HG02973 (cell line): ENCODE measurements at regions not wholly inside any gene's neighbourhood (a gene's known extent, or its start where the extent isn't known, plus 50 kb on each side); places are given as distances from the start of the nearest gene placed in this dataset.
"Not testable (repeated sequence)": the region's sequence is repeated elsewhere in the genome, so short reads cannot be mapped to it uniquely, and the experiment has no call there.

Experiments used
- ATAC-seq: cut with Tn5 transposase; IDR thresholded peaks from one replicate; pipeline ENCODE4 v1.9.1; 2021; ENCODE audit warnings: moderate library complexity; ENCODE audit not compliant: unreplicated experiment

- no peak for ATAC-seq
Measured at GRCh38 chr14:71384007-71384845, 477.0 kb downstream of the PCNX1 start.

GRCh38 chr14:71387753-71388152 is 480.5 kb downstream of the PCNX1 start:
- no peak for ATAC-seq

- ATAC-seq, result no peak
Measured at GRCh38 chr14:71388336-71388735, 481.1 kb downstream of the PCNX1 start.

- ATAC-seq, result no peak
Measured at GRCh38 chr14:71388862-71389261, 481.6 kb downstream of the PCNX1 start.

GRCh38 chr14:71394386-71394785 is 487.1 kb downstream of the PCNX1 start:
- no peak for ATAC-seq

- no peak for ATAC-seq
Measured at GRCh38 chr14:71395151-71395604, 487.9 kb downstream of the PCNX1 start.

- no peak for ATAC-seq
Measured at GRCh38 chr14:71395636-71396035, 488.4 kb downstream of the PCNX1 start.

GRCh38 chr14:71396050-71396677 is 488.9 kb downstream of the PCNX1 start:
- ATAC-seq, result no peak

- ATAC-seq, result no peak
Measured at GRCh38 chr14:71397371-71397770, 490.1 kb downstream of the PCNX1 start.

GRCh38 chr14:71398450-71398849 is 491.2 kb downstream of the PCNX1 start:
- ATAC-seq, result peak; percentile 9

GRCh38 chr14:71399057-71399487 is 491.8 kb downstream of the PCNX1 start:
- ATAC-seq, result peak; percentile 64

GRCh38 chr14:71400871-71401321 is 493.6 kb downstream of the PCNX1 start:
- ATAC-seq, result no peak

GRCh38 chr14:71402415-71402814 is 495.2 kb downstream of the PCNX1 start:
- not testable (repeated sequence) for ATAC-seq

- ATAC-seq, result no peak
Measured at GRCh38 chr14:71403656-71404055, 496.4 kb downstream of the PCNX1 start.

GRCh38 chr14:71405676-71406075 is 498.4 kb downstream of the PCNX1 start:
- ATAC-seq, result no peak

- no peak for ATAC-seq
Measured at GRCh38 chr14:71408362-71409030, 501.2 kb downstream of the PCNX1 start.

- no peak for ATAC-seq
Measured at GRCh38 chr14:71410578-71411284, 503.5 kb downstream of the PCNX1 start.

- no peak for ATAC-seq
Measured at GRCh38 chr14:71411285-71411595, 504.0 kb downstream of the PCNX1 start.

GRCh38 chr14:71411738-71412137 is 504.5 kb downstream of the PCNX1 start:
- ATAC-seq, result no peak

GRCh38 chr14:71414631-71415403 is 507.6 kb downstream of the PCNX1 start:
- no peak for ATAC-seq

- no peak for ATAC-seq
Measured at GRCh38 chr14:71415404-71415690, 508.1 kb downstream of the PCNX1 start.
